A549 (cell line): ENCODE measurements at regions not wholly inside any gene's neighbourhood (a gene's known extent, or its start where the extent isn't known, plus 50 kb on each side); places are given as distances from the start of the nearest gene placed in this dataset.
A peak's percentile ranks its signal among the peaks of the same experiment; 100 is the strongest.

Experiments used
- CTCF ChIP-seq: fragments of >200 bp; sonication (Bioruptor Twin); formaldehyde crosslinking; IDR thresholded peaks from 3 replicates; pipeline ENCODE4 v1.5.1; 2016
- HMGXB4 ChIP-seq: fragments of 250-450 bp; sonication (Bioruptor Pico); IDR thresholded peaks from 2 replicates; pipeline ENCODE4 v1.5.0; 2021; ENCODE audit warnings: mild to moderate bottlenecking, moderate library complexity, borderline replicate concordance
- JUNB ChIP-seq: fragments of >200 bp; sonication (Bioruptor Twin); formaldehyde crosslinking; IDR thresholded peaks from 2 replicates; pipeline ENCODE4 v1.6.1; 2016
- NFE2L2 ChIP-seq: fragments of 150-350 bp; conservative IDR thresholded peaks from 2 replicates; pipeline ENCODE4 v1.6.1; 2014; ENCODE audit warnings: low read length
- RAD21 ChIP-seq, 2 experiments: fragments of >200 bp in 1 of 2; sonication (Bioruptor Twin) in 1 of 2; formaldehyde crosslinking in 1 of 2; IDR thresholded peaks in 1 of 2; conservative IDR thresholded peaks in 1 of 2; 2 replicates in 1 of 2; 3 replicates in 1 of 2; pipeline ENCODE4 v1.6.1; 2012 to 2018; ENCODE audit warnings: inconsistent platforms in 1 of 2
- SREBF2 ChIP-seq: fragments of 450-650 bp; IDR thresholded peaks from 2 replicates; pipeline ENCODE4 v1.6.1; 2014; ENCODE audit warnings: mild to moderate bottlenecking, moderate library complexity
- ZFP36 ChIP-seq: fragments of 450-650 bp; IDR thresholded peaks from 2 replicates; pipeline ENCODE4 v1.6.1; 2014; ENCODE audit warnings: borderline replicate concordance; ENCODE audit not compliant: partially characterized antibody

GRCh38 chr7:109407756-109408155 lies 838.1 kb downstream of the DNAJB9 start:
- TF ChIP-seq HMGXB4 (CRISPR knock-in tag) (no peak), NFE2L2 (peak; percentile 65), CTCF (no peak), JUNB (no peak), ZFP36 (no peak), RAD21 (conservative IDR thresholded peaks at IDR 0.05 in 1 of 2, IDR thresholded peaks at IDR 0.05 in 1 of 2) (no peak), SREBF2 (no peak)
